ENCODE measurements at regions not wholly inside any gene's neighbourhood (a gene's known extent, or its start where the extent isn't known, plus 50 kb on each side); places are given as distances from the start of the nearest gene placed in this dataset.

GRCh38 chr1:29861446-29861845 lies 625.1 kb downstream of the PTPRU start:
- H3K9me1 ChIP-seq (ENCODE audit: control insufficient read depth, extremely low read depth, insufficient read depth, low read length) = no peaks in the 10 kb centered on the region
- no peak overlapping the region for H3K9ac ChIP-seq (ENCODE audit: control insufficient read depth, extremely low read depth, insufficient read depth, low read length)
- FAIRE-seq = no peak
- H3K4me3 ChIP-seq (ENCODE audit: control insufficient read depth in 2 of 3, extremely low read depth in 1 of 3, insufficient read depth in 2 of 3, low read depth in 1 of 3, low read length in 3 of 3) = no peak overlapping the region
- H2AFZ ChIP-seq (ENCODE audit: control insufficient read depth, low read length) = no peak overlapping the region
- H3K27ac ChIP-seq (ENCODE audit: control insufficient read depth, insufficient read depth, low read length) = no peak overlapping the region
- no peak overlapping the region for H3K4me2 ChIP-seq (ENCODE audit: control insufficient read depth, extremely low read depth, insufficient read depth, low read depth, low read length)
- TF ChIP-seq CTCF (optimal IDR thresholded peaks at IDR 0.05 in 1 of 3, IDR thresholded peaks at IDR 0.05 in 1 of 3, conservative IDR thresholded peaks at IDR 0.05 in 1 of 3; ENCODE audit: extremely low read depth in 1 of 3, insufficient read depth in 2 of 3, low read length in 3 of 3) = no peak
- TF ChIP-seq EZH2 (IDR thresholded peaks at IDR 0.05; ENCODE audit: low read length) = no peak
- dilution Hi-C loops (cut with MboI; ENCODE audit: extremely low pct_ligation_motif_present, low sequenced_read_pairs) = no loop called here
- peaks cover 6% of the 10 kb centered on the region for H3K27me3 ChIP-seq (ENCODE audit: control insufficient read depth, extremely low read depth, insufficient read depth, low read length)
- H3K4me1 ChIP-seq (ENCODE audit: control insufficient read depth, extremely low read depth, insufficient read depth, low read length) = no peaks in the 10 kb centered on the region
- no peaks in the 10 kb centered on the region for H4K20me1 ChIP-seq (ENCODE audit: control insufficient read depth, extremely low read depth, insufficient read depth, low read length)
- no peaks in the 10 kb centered on the region for H3K36me3 ChIP-seq (ENCODE audit: control insufficient read depth in 2 of 2, extremely low read depth in 1 of 2, insufficient read depth in 2 of 2, low read length in 2 of 2)
- peaks cover 5% of the 10 kb centered on the region for H3K9me3 ChIP-seq (ENCODE audit: control insufficient read depth, low read depth, low read length)
- no peak for DNase-seq (ENCODE audit: low read depth, low spot score)
- no peaks in the 10 kb centered on the region for H3K79me2 ChIP-seq (ENCODE audit: control insufficient read depth, insufficient read depth, low read length)

GRCh38 chr1:29860681-29861080 lies 624.4 kb downstream of the PTPRU start:
- Histone ChIP-seq H4K20me1 (ENCODE audit: control insufficient read depth, extremely low read depth, insufficient read depth, low read length) (no peaks in the 10 kb centered on the region), H3K9me1 (ENCODE audit: control insufficient read depth, extremely low read depth, insufficient read depth, low read length) (no peaks in the 10 kb centered on the region), H3K36me3 (ENCODE audit: control insufficient read depth in 2 of 2, extremely low read depth in 1 of 2, insufficient read depth in 2 of 2, low read length in 2 of 2) (no peaks in the 10 kb centered on the region), H3K4me2 (ENCODE audit: control insufficient read depth, extremely low read depth, insufficient read depth, low read depth, low read length) (no peak overlapping the region), H3K27me3 (ENCODE audit: control insufficient read depth, extremely low read depth, insufficient read depth, low read length) (peaks cover 6% of the 10 kb centered on the region), H3K27ac (ENCODE audit: control insufficient read depth, insufficient read depth, low read length) (no peak overlapping the region), H3K4me3 (ENCODE audit: control insufficient read depth in 2 of 3, extremely low read depth in 1 of 3, insufficient read depth in 2 of 3, low read depth in 1 of 3, low read length in 3 of 3) (no peak overlapping the region), H3K9me3 (ENCODE audit: control insufficient read depth, low read depth, low read length) (peaks cover 5% of the 10 kb centered on the region), H3K4me1 (ENCODE audit: control insufficient read depth, extremely low read depth, insufficient read depth, low read length) (no peaks in the 10 kb centered on the region), H3K79me2 (ENCODE audit: control insufficient read depth, insufficient read depth, low read length) (no peaks in the 10 kb centered on the region), H2AFZ (ENCODE audit: control insufficient read depth, low read length) (no peak overlapping the region), H3K9ac (ENCODE audit: control insufficient read depth, extremely low read depth, insufficient read depth, low read length) (no peak overlapping the region)
- FAIRE-seq (no peak), DNase-seq (ENCODE audit: low read depth, low spot score) (no peak)
- dilution Hi-C loops (cut with MboI; ENCODE audit: extremely low pct_ligation_motif_present, low sequenced_read_pairs) = no loop called here
- TF ChIP-seq EZH2 (IDR thresholded peaks at IDR 0.05; ENCODE audit: low read length) = no peak
- no peak for TF ChIP-seq CTCF (optimal IDR thresholded peaks at IDR 0.05 in 1 of 3, IDR thresholded peaks at IDR 0.05 in 1 of 3, conservative IDR thresholded peaks at IDR 0.05 in 1 of 3; ENCODE audit: extremely low read depth in 1 of 3, insufficient read depth in 2 of 3, low read length in 3 of 3)

Data from keratinocyte (primary cell).